Activated CD8-positive, alpha-beta T cell treated with anti-CD3 and anti-CD28 coated beads, Interleukin-2, amount 10 ng/mL, durations not matched to agents 7 days and 5 days (primary cell): ENCODE measurements at regions not wholly inside any gene's neighbourhood (a gene's known extent, or its start where the extent isn't known, plus 50 kb on each side); places are given as distances from the start of the nearest gene placed in this dataset.

ENCODE experiments used
- ATAC-seq: fragments of 150-1000 bp; cut with Tn5 transposase; one replicate; pipeline ENCODE4 v1.10.0; 2021; ENCODE audit warnings: moderate library complexity
- CTCF ChIA-PET: fragments of 350-600 bp; sonication (Branson Sonifier 250); formaldehyde crosslinking; loops from one replicate; lab custom pipeline; 2021; ENCODE audit warnings: antibody characterized with exemption; lab: Charles Lee
- POLR2A ChIA-PET: fragments of 350-600 bp; sonication (Branson Sonifier 250); formaldehyde crosslinking; loops from one replicate; lab custom pipeline; 2021; ENCODE audit warnings: antibody characterized with exemption; lab: Charles Lee
- DNase-seq: peaks from one replicate; pipeline ENCODE4 v3.0.0-alpha.2; 2020
- H3K27ac Mint-ChIP-seq: one replicate; pipeline ENCODE4 v1.8.0; 2021; ENCODE audit warnings: mild to moderate bottlenecking, mixed read lengths
- H3K27me3 Mint-ChIP-seq: one replicate; pipeline ENCODE4 v1.8.0; 2021; ENCODE audit warnings: low read depth, mixed read lengths
- H3K36me3 Mint-ChIP-seq: one replicate; pipeline ENCODE4 v1.8.0; 2021; ENCODE audit warnings: low read depth, mixed read lengths
- H3K4me1 Mint-ChIP-seq: one replicate; pipeline ENCODE4 v1.8.0; 2021; ENCODE audit warnings: low read depth, mixed read lengths
- H3K4me3 Mint-ChIP-seq: one replicate; pipeline ENCODE4 v1.8.0; 2021; ENCODE audit warnings: mild to moderate bottlenecking, mixed read lengths
- H3K9me3 Mint-ChIP-seq: one replicate; pipeline ENCODE4 v1.8.0; 2022; ENCODE audit warnings: mixed read lengths; ENCODE audit not compliant: insufficient read depth

GRCh38 chr7:54880326-54880989 is 121.4 kb upstream of the SEC61G start:
- Mint-ChIP-seq H3K4me3 (no peak overlapping the region), H3K27ac (no peak overlapping the region), H3K27me3 (no peaks in the 10 kb centered on the region), H3K36me3 (no peaks in the 10 kb centered on the region), H3K4me1 (no peaks in the 10 kb centered on the region), H3K9me3 (no peaks in the 10 kb centered on the region)
- ChIA-PET CTCF (no interaction called here), POLR2A (no interaction called here)
- DNase-seq: no peak
- ATAC-seq: no peak

- no peaks in the 10 kb centered on the region for H3K27me3 Mint-ChIP-seq
- no peak overlapping the region for H3K27ac Mint-ChIP-seq
- POLR2A ChIA-PET: no interaction called here
- H3K4me1 Mint-ChIP-seq: no peaks in the 10 kb centered on the region
- no peak overlapping the region for H3K4me3 Mint-ChIP-seq
- H3K36me3 Mint-ChIP-seq: no peaks in the 10 kb centered on the region
- CTCF ChIA-PET: no interaction called here
- H3K9me3 Mint-ChIP-seq: no peaks in the 10 kb centered on the region
- ATAC-seq (no peak), DNase-seq (no peak)
These were observed 123.0 kb upstream of the SEC61G start for GRCh38 chr7:54881816-54882520.

- Mint-ChIP-seq H3K4me3 (no peak overlapping the region), H3K9me3 (no peaks in the 10 kb centered on the region), H3K4me1 (no peaks in the 10 kb centered on the region), H3K27me3 (no peaks in the 10 kb centered on the region), H3K27ac (no peak overlapping the region), H3K36me3 (no peaks in the 10 kb centered on the region)
- ChIA-PET CTCF (no interaction called here), POLR2A (no interaction called here)
- ATAC-seq (no peak), DNase-seq (no peak)
These were observed 123.7 kb upstream of the SEC61G start for GRCh38 chr7:54882694-54883093.

- Mint-ChIP-seq H3K4me1 (no peaks in the 10 kb centered on the region), H3K9me3 (no peaks in the 10 kb centered on the region), H3K4me3 (no peak overlapping the region), H3K27ac (no peak overlapping the region), H3K27me3 (peaks cover 4% of the 10 kb centered on the region), H3K36me3 (no peaks in the 10 kb centered on the region)
- CTCF ChIA-PET: no interaction called here
- ATAC-seq: no peak
- POLR2A ChIA-PET: no interaction called here
- DNase-seq: no peak
These were observed 124.6 kb upstream of the SEC61G start for GRCh38 chr7:54883576-54883975.

- CTCF ChIA-PET: no interaction called here
- no peak for DNase-seq
These were observed 126.3 kb upstream of the SEC61G start for GRCh38 chr7:54885285-54885684.

GRCh38 chr7:54888067-54888733 is 129.2 kb upstream of the SEC61G start:
- POLR2A ChIA-PET: no interaction called here
- CTCF ChIA-PET: no interaction called here
- Mint-ChIP-seq H3K4me3 (no peak overlapping the region), H3K9me3 (no peaks in the 10 kb centered on the region), H3K36me3 (no peaks in the 10 kb centered on the region), H3K27me3 (peaks cover 8% of the 10 kb centered on the region), H3K4me1 (no peaks in the 10 kb centered on the region), H3K27ac (no peak overlapping the region)
- ATAC-seq (no peak), DNase-seq (no peak)

More at GRCh38 chr7:54885285-54885684, 126.3 kb upstream of the SEC61G start:
- H3K27ac Mint-ChIP-seq: no peak overlapping the region
- ATAC-seq: no peak
- no peaks in the 10 kb centered on the region for H3K9me3 Mint-ChIP-seq
- no peak overlapping the region for H3K4me3 Mint-ChIP-seq
- no peaks in the 10 kb centered on the region for H3K4me1 Mint-ChIP-seq
- peaks cover 8% of the 10 kb centered on the region for H3K27me3 Mint-ChIP-seq
- POLR2A ChIA-PET: no interaction called here
- no peaks in the 10 kb centered on the region for H3K36me3 Mint-ChIP-seq

- Mint-ChIP-seq H3K36me3 (no peaks in the 10 kb centered on the region), H3K4me3 (no peak overlapping the region), H3K9me3 (no peaks in the 10 kb centered on the region), H3K27ac (no peak overlapping the region), H3K4me1 (no peaks in the 10 kb centered on the region), H3K27me3 (peaks cover 8% of the 10 kb centered on the region)
- ATAC-seq: no peak
- ChIA-PET CTCF (no interaction called here), POLR2A (no interaction called here)
- no peak for DNase-seq
These were observed 129.7 kb upstream of the SEC61G start for GRCh38 chr7:54888734-54889082.

- no peaks in the 10 kb centered on the region for H3K27me3 Mint-ChIP-seq
- H3K36me3 Mint-ChIP-seq: no peaks in the 10 kb centered on the region
- DNase-seq (no peak), ATAC-seq (no peak)
- H3K9me3 Mint-ChIP-seq: no peaks in the 10 kb centered on the region
- CTCF ChIA-PET: no interaction called here
- H3K4me1 Mint-ChIP-seq: no peaks in the 10 kb centered on the region
- H3K4me3 Mint-ChIP-seq: no peak overlapping the region
- H3K27ac Mint-ChIP-seq: no peak overlapping the region
- POLR2A ChIA-PET: no interaction called here
These were observed 120.9 kb upstream of the EGFR start for GRCh38 chr7:54897891-54898290.

GRCh38 chr7:54898659-54899340 is 120.0 kb upstream of the EGFR start:
- ChIA-PET POLR2A (no interaction called here), CTCF (no interaction called here)
- no peak overlapping the region for H3K4me3 Mint-ChIP-seq
- DNase-seq (no peak), ATAC-seq (no peak)
- H3K27ac Mint-ChIP-seq: no peak overlapping the region
- no peaks in the 10 kb centered on the region for H3K36me3 Mint-ChIP-seq
- no peaks in the 10 kb centered on the region for H3K4me1 Mint-ChIP-seq
- H3K27me3 Mint-ChIP-seq: no peaks in the 10 kb centered on the region
- no peaks in the 10 kb centered on the region for H3K9me3 Mint-ChIP-seq

GRCh38 chr7:54901840-54902239 is 117.0 kb upstream of the EGFR start:
- no peak for DNase-seq
- Mint-ChIP-seq H3K27ac (no peak overlapping the region), H3K36me3 (no peaks in the 10 kb centered on the region), H3K4me3 (no peak overlapping the region), H3K9me3 (no peaks in the 10 kb centered on the region), H3K4me1 (no peaks in the 10 kb centered on the region), H3K27me3 (no peaks in the 10 kb centered on the region)
- ATAC-seq: no peak
- CTCF ChIA-PET: no interaction called here
- POLR2A ChIA-PET: no interaction called here

- ChIA-PET POLR2A (no interaction called here), CTCF (no interaction called here)
These were observed 114.7 kb upstream of the EGFR start for GRCh38 chr7:54904130-54904529.

GRCh38 chr7:54904986-54905385 is 113.8 kb upstream of the EGFR start:
- DNase-seq: no peak
- no peaks in the 10 kb centered on the region for H3K4me1 Mint-ChIP-seq
- CTCF ChIA-PET: no interaction called here
- POLR2A ChIA-PET: no interaction called here
- H3K27me3 Mint-ChIP-seq: no peaks in the 10 kb centered on the region
- H3K4me3 Mint-ChIP-seq: no peak overlapping the region
- H3K9me3 Mint-ChIP-seq: no peaks in the 10 kb centered on the region
- no peak overlapping the region for H3K27ac Mint-ChIP-seq
- H3K36me3 Mint-ChIP-seq: no peaks in the 10 kb centered on the region
- ATAC-seq: no peak

More at GRCh38 chr7:54904130-54904529, 114.7 kb upstream of the EGFR start:
- Mint-ChIP-seq H3K36me3 (no peaks in the 10 kb centered on the region), H3K4me1 (no peaks in the 10 kb centered on the region), H3K27me3 (no peaks in the 10 kb centered on the region), H3K27ac (no peak overlapping the region), H3K4me3 (no peak overlapping the region), H3K9me3 (no peaks in the 10 kb centered on the region)
- DNase-seq (no peak), ATAC-seq (no peak)
